GM19035 (cell line): ENCODE measurements at regions not wholly inside any gene's neighbourhood (a gene's known extent, or its start where the extent isn't known, plus 50 kb on each side); places are given as distances from the start of the nearest gene placed in this dataset.
A peak's percentile ranks its signal among the peaks of the same experiment; 100 is the strongest.

ENCODE experiments used
- ATAC-seq: cut with Tn5 transposase; IDR thresholded peaks from one replicate; pipeline ENCODE4 v1.9.1; 2021; ENCODE audit not compliant: unreplicated experiment

- ATAC-seq: no peak
Measured at GRCh38 chr21:39029086-39029755, 154.0 kb downstream of the PSMG1 start.

GRCh38 chr21:39025198-39025597 lies 158.1 kb downstream of the PSMG1 start:
- ATAC-seq: no peak

GRCh38 chr21:39024538-39024937 lies 158.7 kb downstream of the PSMG1 start:
- no peak for ATAC-seq

GRCh38 chr21:39022863-39023693 lies 160.2 kb downstream of the PSMG1 start:
- no peak for ATAC-seq

- ATAC-seq: no peak
Measured at GRCh38 chr21:39022466-39022862, 160.8 kb downstream of the PSMG1 start.

GRCh38 chr21:39022035-39022434 lies 161.2 kb downstream of the PSMG1 start:
- ATAC-seq: no peak

GRCh38 chr21:39021478-39021832 lies 161.8 kb downstream of the PSMG1 start:
- no peak for ATAC-seq

GRCh38 chr21:39020751-39021477 lies 162.3 kb downstream of the PSMG1 start:
- ATAC-seq: no peak

- no peak for ATAC-seq
Measured at GRCh38 chr21:39018730-39019129, 164.5 kb downstream of the PSMG1 start.

GRCh38 chr21:39016740-39017315 lies 166.4 kb downstream of the PSMG1 start:
- peak; percentile 84 for ATAC-seq

GRCh38 chr21:39014747-39015146 lies 168.5 kb downstream of the PSMG1 start:
- no peak for ATAC-seq

- no peak for ATAC-seq
Measured at GRCh38 chr21:39012326-39013230, 170.7 kb downstream of the PSMG1 start.

GRCh38 chr21:39011911-39012310 lies 171.3 kb downstream of the PSMG1 start:
- no peak for ATAC-seq

- no peak for ATAC-seq
Measured at GRCh38 chr21:39010629-39011404, 172.4 kb downstream of the PSMG1 start.

GRCh38 chr21:39009587-39010225 lies 173.5 kb downstream of the PSMG1 start:
- ATAC-seq: no peak

- ATAC-seq: no peak
Measured at GRCh38 chr21:39007985-39008384, 175.3 kb downstream of the PSMG1 start.

- no peak for ATAC-seq
Measured at GRCh38 chr21:39007532-39007931, 175.7 kb downstream of the PSMG1 start.

- no peak for ATAC-seq
Measured at GRCh38 chr21:39006571-39007311, 176.5 kb downstream of the PSMG1 start.

GRCh38 chr21:39005502-39005787 lies 177.8 kb downstream of the PSMG1 start:
- no peak for ATAC-seq
